ENCODE measurements at regions not wholly inside any gene's neighbourhood (a gene's known extent, or its start where the extent isn't known, plus 50 kb on each side); places are given as distances from the start of the nearest gene placed in this dataset.
"Not testable (repeated sequence)": the region's sequence is repeated elsewhere in the genome, so short reads cannot be mapped to it uniquely, and the experiment has no call there.

DNA sequence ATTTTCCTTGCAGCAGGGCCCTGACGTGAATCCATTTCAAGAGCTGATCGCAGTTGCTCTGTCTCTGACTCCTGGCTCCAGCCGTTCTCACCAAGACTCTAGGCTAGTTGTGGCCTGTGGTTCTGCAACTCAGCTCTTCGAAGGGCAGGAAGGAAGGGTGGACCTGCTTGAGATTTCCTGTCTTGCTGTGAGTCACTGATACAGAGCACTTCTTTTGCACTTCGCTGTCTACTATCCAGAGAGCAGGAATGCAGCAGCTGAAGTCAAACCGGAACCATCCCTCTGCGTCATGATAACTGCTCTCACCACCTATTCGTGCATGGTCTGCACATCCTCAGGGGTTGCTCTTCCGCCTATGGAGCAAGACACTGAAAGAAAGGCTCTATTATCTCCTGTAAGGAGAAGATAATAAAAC lies 59.7 kb downstream of the RAP2B start:
- Mint-ChIP-seq H3K9me3 (peaks cover 0 to 9% (median 0%) of the 10 kb centered on the region in 9 donors), H3K27me3 (no peaks in the 10 kb centered on the region), H3K36me3 (peaks cover 0 to 10% (median 7%) of the 10 kb centered on the region in 3 donors), H3K27ac (peak overlapping the region; percentile 90 to 98 (median 96)), H3K4me1 (peaks cover 30 to 69% (median 66%) of the 10 kb centered on the region in 4 donors), H3K4me3 (peak overlapping the region; percentile 67 to 88 (median 79))
- peak; percentile 34 to 89 (median 75) for DNase-seq
- peak; percentile 96 to 98 for ATAC-seq
- POLR2A ChIA-PET: interaction anchor here (0.6 to 4.9 kb wide), 20 partner anchors 9 to 502 kb away, joined by 3 to 67 read pairs (median 4); partner anchors contain the start of gene RAP2B

DNA sequence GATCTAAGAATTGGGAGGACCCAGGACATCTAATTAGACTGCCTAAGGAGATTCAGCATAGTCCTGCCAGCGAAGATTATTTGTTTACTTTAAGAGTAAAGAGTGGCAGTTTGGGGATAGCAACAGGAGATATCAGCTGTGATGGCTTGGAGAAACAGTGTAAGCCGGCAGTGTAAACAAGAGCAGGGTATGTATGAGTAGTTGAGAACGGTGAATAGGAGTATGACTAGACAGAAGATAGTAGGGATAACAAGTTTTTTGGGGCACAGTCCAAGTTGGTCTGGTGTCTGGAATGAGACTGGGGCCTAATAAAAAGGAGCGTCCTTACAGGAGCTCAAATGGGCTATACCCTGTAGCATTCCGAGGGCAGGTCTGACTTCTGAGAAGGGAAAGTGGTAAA lies 64.9 kb downstream of the RAP2B start:
- H3K4me3 Mint-ChIP-seq, H3K36me3 Mint-ChIP-seq, H3K27me3 Mint-ChIP-seq, DNase-seq, POLR2A ChIA-PET, ATAC-seq, H3K27ac Mint-ChIP-seq: not testable (repeated sequence)
- Mint-ChIP-seq H3K4me1 (peaks cover 16 to 24% (median 23%) of the 10 kb centered on the region in 4 donors), H3K9me3 (peaks cover 0 to 14% (median 0%) of the 10 kb centered on the region in 9 donors)

DNA sequence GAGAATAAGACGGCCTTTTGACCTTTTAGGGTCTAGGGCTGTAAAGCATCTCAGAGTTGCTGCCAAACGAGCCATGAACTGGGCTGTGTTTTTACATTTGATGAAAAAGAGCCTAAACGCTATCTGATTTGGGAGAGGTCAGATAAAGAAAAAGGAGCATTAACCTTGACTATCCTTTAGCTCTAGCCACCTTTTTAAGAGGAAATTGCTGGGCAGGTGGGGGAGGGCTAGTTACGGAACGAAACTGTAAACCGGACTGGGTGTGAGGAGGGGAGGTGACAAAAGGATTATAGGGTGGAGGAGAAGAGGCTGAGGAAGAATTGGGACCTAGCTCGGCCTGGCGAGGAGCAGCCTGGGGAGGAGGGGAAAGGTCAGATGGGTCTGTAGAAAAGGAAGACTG lies 68.4 kb downstream of the RAP2B start:
- H3K36me3 Mint-ChIP-seq, POLR2A ChIA-PET, ATAC-seq, H3K4me3 Mint-ChIP-seq, DNase-seq, H3K27me3 Mint-ChIP-seq: not testable (repeated sequence)
- Mint-ChIP-seq H3K9me3 (peaks cover 0 to 16% (median 0%) of the 10 kb centered on the region in 9 donors), H3K27ac (peak overlapping the region in 4 of 10 donors; percentile 23 to 75 (median 32)), H3K4me1 (peaks cover 10 to 14% (median 12%) of the 10 kb centered on the region in 4 donors)

DNA sequence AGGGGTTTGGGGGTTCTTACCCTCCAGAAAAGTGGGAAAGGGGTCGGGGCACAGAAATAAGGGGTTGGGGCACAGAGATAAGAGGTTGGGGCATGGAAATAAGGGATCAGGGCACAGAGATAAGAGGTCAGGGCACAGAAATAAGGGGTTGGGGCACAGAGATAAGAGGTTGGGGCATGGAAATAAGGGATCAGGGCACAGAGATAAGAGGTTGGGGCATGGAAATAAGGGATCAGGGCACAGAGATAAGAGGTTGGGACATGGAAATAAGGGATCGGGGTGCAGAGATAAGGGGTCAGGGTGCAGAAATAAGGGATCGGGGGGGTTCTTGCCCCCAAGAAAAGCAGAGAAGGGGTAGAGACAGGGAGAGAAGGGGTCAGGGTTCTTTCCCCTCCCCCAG lies 69.2 kb downstream of the RAP2B start:
- DNase-seq, H3K27me3 Mint-ChIP-seq, H3K36me3 Mint-ChIP-seq, POLR2A ChIA-PET, ATAC-seq, H3K4me3 Mint-ChIP-seq: not testable (repeated sequence)
- peak overlapping the region in 4 of 10 donors; percentile 5 to 80 (median 42) for H3K27ac Mint-ChIP-seq
- H3K9me3 Mint-ChIP-seq: peaks cover 0 to 16% (median 0%) of the 10 kb centered on the region in 9 donors
- peaks cover 10 to 14% (median 11%) of the 10 kb centered on the region in 4 donors for H3K4me1 Mint-ChIP-seq

DNA sequence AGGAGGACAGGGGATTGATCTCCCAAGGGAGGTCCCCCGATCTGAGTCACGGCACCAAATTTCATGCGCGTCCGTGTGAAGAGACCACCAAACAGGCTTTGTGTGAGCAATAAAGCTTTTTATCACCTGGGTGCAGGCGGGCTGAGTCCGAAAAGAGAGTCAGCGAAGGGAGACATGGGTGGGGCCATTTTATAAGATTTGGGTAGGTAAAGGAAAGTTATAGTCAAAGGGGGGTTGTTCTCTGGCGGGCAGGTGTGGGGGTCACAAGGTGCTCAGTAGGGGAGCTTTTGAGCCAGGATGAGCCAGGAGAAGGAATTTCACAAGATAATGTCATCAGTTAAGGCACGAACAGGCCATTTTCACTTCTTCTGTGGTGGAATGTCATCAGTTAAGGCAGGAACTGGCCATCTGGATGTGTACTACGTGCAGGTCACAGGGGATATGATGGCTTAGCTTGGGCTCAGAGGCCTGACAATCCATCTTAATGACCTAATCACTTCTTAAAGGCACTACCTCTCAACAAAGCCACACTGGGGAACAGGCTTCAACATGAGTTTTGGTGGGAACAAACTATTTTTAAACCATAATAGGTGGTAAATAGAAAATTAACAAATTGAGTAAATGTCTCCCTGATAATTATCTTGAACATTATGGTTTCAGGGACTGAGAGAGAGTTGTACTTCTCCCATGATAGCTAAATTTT lies 70.2 kb downstream of the RAP2B start:
- H3K27me3 Mint-ChIP-seq, H3K4me3 Mint-ChIP-seq, DNase-seq, H3K36me3 Mint-ChIP-seq, ATAC-seq: not testable (repeated sequence)
- H3K9me3 Mint-ChIP-seq: peaks cover 0 to 16% (median 0%) of the 10 kb centered on the region in 9 donors
- peaks cover 10 to 14% (median 11%) of the 10 kb centered on the region in 4 donors for H3K4me1 Mint-ChIP-seq
- H3K27ac Mint-ChIP-seq: peak overlapping the region in 4 of 10 donors; percentile 29 to 81 (median 71)
- POLR2A ChIA-PET: interaction anchor here (0.8 to 1.2 kb wide), 2 partner anchors 10 to 11 kb away, joined by 3 read pairs; no protein-coding TSS in a partner anchor

DNA sequence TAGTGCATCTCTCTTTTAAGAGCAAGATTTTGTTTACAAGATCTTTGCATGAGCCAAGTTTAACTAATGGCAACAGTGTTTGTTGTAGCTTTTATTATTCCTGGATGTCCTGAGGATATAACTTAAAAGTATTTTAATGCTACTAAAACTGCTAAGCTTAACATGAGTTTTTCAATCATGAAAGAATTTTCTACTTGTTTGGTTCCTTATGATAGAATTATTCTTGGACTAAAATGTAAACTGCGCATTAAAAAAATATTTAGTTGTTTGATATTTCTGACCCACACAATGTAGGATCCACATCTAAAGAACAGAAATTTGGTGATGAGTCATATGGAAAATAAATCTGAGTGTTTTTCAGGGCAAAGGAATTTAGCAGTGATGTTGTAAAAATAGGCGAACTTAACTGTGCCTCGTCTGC lies 70.8 kb downstream of the RAP2B start:
- H3K9me3 Mint-ChIP-seq: peaks cover 0 to 16% (median 0%) of the 10 kb centered on the region in 9 donors
- no peaks in the 10 kb centered on the region for H3K36me3 Mint-ChIP-seq
- H3K4me1 Mint-ChIP-seq: peaks cover 10 to 14% (median 11%) of the 10 kb centered on the region in 4 donors
- H3K27ac Mint-ChIP-seq: no peak overlapping the region
- H3K4me3 Mint-ChIP-seq: no peak overlapping the region
- DNase-seq: no peak
- no peak for ATAC-seq
- no peaks in the 10 kb centered on the region for H3K27me3 Mint-ChIP-seq
- POLR2A ChIA-PET: interaction anchor here (0.8 to 1.2 kb wide), 2 partner anchors 11 kb away, joined by 3 read pairs; no protein-coding TSS in a partner anchor

DNA sequence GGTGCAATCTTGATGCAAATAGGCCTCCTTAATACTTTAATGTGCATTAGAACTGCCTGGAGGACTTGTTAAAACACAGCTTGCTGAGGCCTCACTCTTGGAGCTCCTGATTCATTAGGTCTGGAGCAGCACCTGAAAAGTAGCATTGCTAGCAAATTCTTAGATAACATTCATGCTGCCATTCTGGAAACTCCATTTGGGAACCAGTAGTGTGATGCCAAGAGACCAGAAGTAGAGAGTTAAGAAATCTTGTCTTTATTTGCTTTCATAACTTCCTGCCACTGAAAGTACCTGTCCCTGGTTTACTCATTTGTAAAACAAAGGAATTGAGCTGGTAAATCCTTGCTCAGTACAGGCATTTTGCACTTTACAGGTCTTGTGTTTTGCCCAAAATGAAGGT lies 72.0 kb downstream of the RAP2B start:
- Mint-ChIP-seq H3K9me3 (peaks cover 0 to 16% (median 0%) of the 10 kb centered on the region in 9 donors), H3K4me3 (no peak overlapping the region), H3K4me1 (peaks cover 10 to 14% (median 11%) of the 10 kb centered on the region in 4 donors), H3K27me3 (no peaks in the 10 kb centered on the region), H3K36me3 (no peaks in the 10 kb centered on the region), H3K27ac (peak overlapping the region in 5 of 10 donors; percentile 37 to 86 (median 72))
- no peak for ATAC-seq
- POLR2A ChIA-PET: no interaction called here
- DNase-seq: no peak

DNA sequence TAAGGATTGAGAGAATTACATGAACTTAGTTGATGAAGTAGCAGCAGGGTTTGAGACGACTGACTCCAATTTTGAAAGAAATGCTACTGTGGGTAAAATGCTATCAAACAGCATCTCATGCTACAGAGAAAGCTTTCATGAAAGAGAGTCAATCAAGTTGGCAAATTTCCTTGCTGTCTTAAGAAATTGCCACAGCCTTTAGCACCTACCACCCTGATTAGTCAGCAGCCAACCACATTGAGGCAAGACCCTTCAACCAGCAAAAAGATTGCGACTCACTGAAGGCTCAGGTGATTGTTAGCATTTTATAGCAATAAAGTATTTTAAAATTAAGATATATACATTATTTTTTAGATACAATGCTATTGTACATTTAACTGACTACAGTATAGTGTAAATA lies 80.9 kb downstream of the RAP2B start:
- peak in 2 of 10 donors; percentile 8 to 28 for DNase-seq
- Mint-ChIP-seq H3K27me3 (no peaks in the 10 kb centered on the region), H3K36me3 (peaks cover 0 to 6% (median 0%) of the 10 kb centered on the region in 3 donors), H3K4me1 (peaks cover 5 to 41% (median 13%) of the 10 kb centered on the region in 4 donors), H3K9me3 (peaks cover 0 to 7% (median 0%) of the 10 kb centered on the region in 9 donors), H3K4me3 (peak overlapping the region in 2 of 10 donors; percentile 17 to 41), H3K27ac (peak overlapping the region in 3 of 10 donors; percentile 11 to 88 (median 67))
- ATAC-seq: no peak
- POLR2A ChIA-PET: interaction anchor here (1.1 kb wide), 1 partner anchor 10 kb away, joined by 3 read pairs; no protein-coding TSS in a partner anchor

DNA sequence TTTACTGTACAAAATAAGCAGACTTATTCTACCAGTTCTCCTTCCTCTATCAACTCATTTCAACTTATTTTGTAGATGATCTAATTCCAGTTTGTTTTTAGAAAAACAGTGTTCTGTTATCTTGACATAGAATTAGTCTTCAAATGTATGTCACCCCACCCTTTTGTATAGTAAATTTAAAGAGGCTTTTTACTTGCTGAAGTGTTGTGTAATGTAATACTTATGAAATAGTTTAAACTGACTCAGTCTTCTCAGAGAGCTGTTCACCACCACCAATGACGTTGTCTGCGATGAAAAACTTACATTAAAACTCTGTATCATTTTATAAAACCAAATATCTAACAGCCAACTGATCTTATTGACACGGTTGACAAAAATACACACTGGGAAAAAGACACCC lies 82.9 kb downstream of the RAP2B start:
- H3K4me3 Mint-ChIP-seq: no peak overlapping the region
- DNase-seq (no peak), ATAC-seq (no peak)
- POLR2A ChIA-PET: no interaction called here
- H3K27ac Mint-ChIP-seq: peak overlapping the region in 2 of 10 donors; percentile 18 to 44
- H3K4me1 Mint-ChIP-seq: peaks cover 7 to 58% (median 28%) of the 10 kb centered on the region in 4 donors
- peaks cover 0 to 7% (median 0%) of the 10 kb centered on the region in 9 donors for H3K9me3 Mint-ChIP-seq
- no peaks in the 10 kb centered on the region for H3K27me3 Mint-ChIP-seq
- peaks cover 0 to 6% (median 0%) of the 10 kb centered on the region in 3 donors for H3K36me3 Mint-ChIP-seq

DNA sequence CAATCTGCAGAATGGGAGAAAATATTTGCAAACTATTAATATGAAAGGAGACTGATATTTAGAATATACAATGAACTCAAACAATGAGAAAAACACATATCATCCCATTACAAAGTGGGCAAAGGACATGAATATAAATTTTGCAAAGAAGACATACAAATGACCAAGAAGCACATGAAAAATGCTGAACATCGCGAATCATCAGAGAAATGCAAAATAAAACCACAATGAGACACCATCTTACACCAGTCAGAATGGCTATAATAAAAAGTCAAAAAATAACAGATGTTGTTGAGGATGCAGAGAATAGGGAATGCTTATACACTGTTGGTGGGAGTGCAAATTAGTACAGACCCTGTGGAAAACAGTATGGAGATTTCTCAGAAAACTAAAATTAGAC lies 83.6 kb downstream of the RAP2B start:
- DNase-seq (no peak), ATAC-seq (no peak)
- Mint-ChIP-seq H3K4me1 (peaks cover 10 to 65% (median 34%) of the 10 kb centered on the region in 4 donors), H3K4me3 (no peak overlapping the region), H3K9me3 (peaks cover 0 to 7% (median 0%) of the 10 kb centered on the region in 9 donors), H3K27ac (peak overlapping the region in 1 of 10 donors; percentile 44), H3K36me3 (peaks cover 0 to 6% (median 0%) of the 10 kb centered on the region in 3 donors), H3K27me3 (no peaks in the 10 kb centered on the region)
- POLR2A ChIA-PET: no interaction called here

DNA sequence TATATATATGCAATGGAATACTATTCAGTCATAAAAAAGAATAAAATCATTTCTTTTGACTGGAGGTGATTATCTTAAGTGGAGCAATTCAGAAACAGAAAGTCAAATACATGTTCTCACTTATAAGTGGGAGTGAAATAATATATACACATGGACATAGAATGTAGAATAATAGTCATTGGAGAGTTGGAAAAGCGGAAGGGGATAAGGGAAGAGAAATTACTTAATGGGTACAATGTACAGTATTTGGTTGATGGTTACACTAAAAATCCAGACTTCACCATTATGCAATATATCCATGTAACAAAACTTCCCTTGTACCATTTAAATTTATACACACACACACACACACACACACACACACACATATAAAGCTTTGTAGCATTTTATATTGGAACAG lies 84.3 kb downstream of the RAP2B start:
- Mint-ChIP-seq H3K9me3 (peaks cover 0 to 7% (median 0%) of the 10 kb centered on the region in 9 donors), H3K27me3 (no peaks in the 10 kb centered on the region), H3K36me3 (peaks cover 0 to 6% (median 0%) of the 10 kb centered on the region in 3 donors), H3K4me1 (peaks cover 11 to 66% (median 37%) of the 10 kb centered on the region in 4 donors), H3K4me3 (no peak overlapping the region), H3K27ac (peak overlapping the region in 2 of 10 donors; percentile 8 to 48)
- no peak for DNase-seq
- no peak for ATAC-seq
- POLR2A ChIA-PET: no interaction called here

DNA sequence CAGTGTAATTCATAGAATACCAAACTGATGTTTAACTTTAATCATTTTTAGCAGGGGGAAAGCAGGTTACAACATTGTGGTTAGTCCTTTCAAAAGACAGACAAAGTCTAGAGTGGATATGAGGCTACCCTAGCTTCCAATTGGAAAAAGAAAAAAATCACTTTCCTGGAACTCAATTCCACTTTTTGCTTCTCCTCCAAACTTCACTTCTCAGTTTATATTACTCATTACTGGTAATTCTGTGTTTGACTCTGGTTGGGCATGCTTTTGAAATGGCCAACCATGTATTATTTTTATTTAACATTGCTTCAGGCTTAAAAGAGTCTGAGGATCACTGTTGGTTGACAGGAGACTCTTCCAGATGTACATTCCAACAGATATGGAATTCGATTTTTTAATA lies 84.8 kb downstream of the RAP2B start:
- POLR2A ChIA-PET: no interaction called here
- peaks cover 0 to 7% (median 0%) of the 10 kb centered on the region in 9 donors for H3K9me3 Mint-ChIP-seq

More for the DNA sequence above, 84.8 kb downstream of the RAP2B start:
- Mint-ChIP-seq H3K27me3 (no peaks in the 10 kb centered on the region), H3K4me3 (no peak overlapping the region), H3K4me1 (peaks cover 14 to 69% (median 40%) of the 10 kb centered on the region in 4 donors), H3K27ac (peak overlapping the region in 2 of 10 donors; percentile 60 to 78), H3K36me3 (peaks cover 0 to 6% (median 0%) of the 10 kb centered on the region in 3 donors)
- ATAC-seq (no peak), DNase-seq (no peak)
